ENCODE measurements at regions not wholly inside any gene's neighbourhood (a gene's known extent, or its start where the extent isn't known, plus 50 kb on each side); places are given as distances from the start of the nearest gene placed in this dataset.
"Not testable (repeated sequence)": the region's sequence is repeated elsewhere in the genome, so short reads cannot be mapped to it uniquely, and the experiment has no call there.

- no peak for DNase-seq
Observed at GRCh38 chr9:113665756-113666155, 202.2 kb downstream of the RGS3 start.

GRCh38 chr9:113668061-113668460 is 204.5 kb downstream of the RGS3 start:
- DNase-seq, result no peak

- no peak for DNase-seq
Observed at GRCh38 chr9:113669522-113670115, 206.1 kb downstream of the RGS3 start.

- DNase-seq, result no peak
Observed at GRCh38 chr9:113673726-113674125, 202.4 kb upstream of the ZNF618 start.

DNA sequence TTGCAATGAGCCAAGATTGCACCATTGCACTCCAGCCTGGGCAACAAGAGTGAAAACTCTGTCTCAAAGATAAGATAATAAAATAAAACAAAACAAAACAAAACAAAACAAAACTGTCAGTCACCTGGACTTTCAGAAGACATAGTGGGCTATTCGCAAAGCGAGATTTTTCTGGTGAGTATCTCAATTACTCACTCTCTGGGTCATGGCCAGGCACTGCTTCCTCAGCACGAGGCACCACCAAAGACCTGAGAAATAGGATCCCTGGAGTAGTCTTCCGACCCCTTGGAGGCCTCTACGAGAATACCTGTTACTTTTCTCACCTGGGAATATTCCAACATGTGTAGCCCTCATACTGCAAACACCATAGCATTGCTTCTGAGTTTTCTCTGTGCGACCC is 201.7 kb upstream of the ZNF618 start:
- no peak for DNase-seq

DNA sequence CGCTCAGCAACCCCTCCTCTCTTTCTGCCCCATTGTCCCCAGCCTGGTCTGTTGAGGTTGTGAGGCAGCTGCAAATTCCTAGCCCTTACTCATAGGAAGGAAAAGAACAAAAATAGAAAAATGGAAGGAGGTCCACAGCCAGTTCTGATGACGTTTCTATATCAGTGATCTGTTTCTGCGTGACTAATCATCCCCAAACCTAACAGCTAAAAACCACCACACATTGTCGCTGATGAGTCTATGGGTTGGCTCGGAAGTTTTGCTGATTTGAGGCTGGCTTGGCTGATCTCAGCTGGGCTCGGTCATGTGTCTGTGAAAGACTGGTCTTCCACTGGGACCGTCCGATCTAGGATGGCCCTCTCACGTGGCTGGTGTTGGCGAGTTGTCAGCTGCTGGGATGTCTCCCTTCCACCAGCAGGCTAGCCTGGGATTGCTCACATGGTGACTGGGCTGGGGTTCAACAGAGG is 200.6 kb upstream of the ZNF618 start:
- DNase-seq, result no peak

GRCh38 chr9:113677057-113677456 is 199.1 kb upstream of the ZNF618 start:
- no peak for DNase-seq

DNA sequence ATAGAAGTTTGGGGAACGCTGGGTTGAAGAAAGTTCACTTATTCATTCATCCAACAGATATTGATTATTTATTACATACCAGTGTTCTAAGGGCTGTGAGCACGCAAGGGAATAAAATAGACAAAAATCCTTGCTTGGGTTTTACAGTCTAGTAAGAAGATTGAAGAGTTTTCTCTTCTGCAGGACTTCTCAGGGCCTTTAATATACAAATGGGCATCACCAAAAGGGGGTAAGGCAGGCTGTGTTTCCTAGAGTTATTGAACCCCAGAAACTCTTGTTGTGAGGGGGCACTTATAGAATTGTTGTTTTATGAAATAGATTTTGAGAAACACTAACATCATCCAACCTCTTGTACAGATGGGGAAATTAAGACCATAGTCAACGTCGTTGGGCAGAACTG is 198.5 kb upstream of the ZNF618 start:
- no peak for DNase-seq

DNA sequence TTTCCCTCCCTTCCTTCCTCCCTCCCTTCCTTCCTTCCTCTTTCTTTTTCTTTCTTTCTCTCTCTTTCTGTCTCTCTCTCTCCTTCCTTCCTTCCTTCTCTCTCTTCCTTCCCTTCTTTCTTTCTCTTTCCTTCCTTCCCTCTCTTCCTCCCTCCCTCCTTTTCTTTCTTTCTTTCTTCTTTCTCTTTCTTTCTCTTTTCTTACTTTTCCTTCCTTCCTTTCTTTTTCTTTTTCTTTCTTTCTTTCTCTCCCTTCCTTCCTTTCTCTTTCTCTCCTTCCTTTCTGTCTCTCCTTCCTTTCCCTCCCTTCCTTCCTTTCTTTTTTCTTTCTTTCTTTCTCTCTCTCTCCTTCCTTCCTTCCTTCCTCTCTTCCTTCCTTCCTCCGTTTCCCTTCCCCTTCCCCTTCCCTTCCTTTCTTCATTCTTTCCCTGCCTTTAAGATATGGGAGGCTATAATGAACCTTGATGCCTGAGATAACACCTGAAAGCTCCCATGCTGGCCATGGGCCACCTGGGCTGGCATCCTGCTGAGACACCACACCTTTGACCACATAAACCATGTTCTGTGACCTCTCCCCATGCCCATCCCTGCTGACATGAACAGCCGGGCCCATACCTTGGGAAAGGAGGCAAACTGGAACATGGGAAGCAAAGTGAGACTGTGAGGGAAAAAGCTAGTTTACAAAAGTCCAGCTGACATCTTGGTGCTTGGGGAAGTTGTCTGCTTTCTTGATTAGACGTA is 197.8 kb upstream of the ZNF618 start:
- DNase-seq, result no peak

- no peak for DNase-seq
Observed at GRCh38 chr9:113678859-113679256, 197.3 kb upstream of the ZNF618 start.

GRCh38 chr9:113682297-113682771 is 193.8 kb upstream of the ZNF618 start:
- peak; percentile 33 for DNase-seq

GRCh38 chr9:113685636-113686035 is 190.5 kb upstream of the ZNF618 start:
- not testable (repeated sequence) for DNase-seq

GRCh38 chr9:113687107-113687679 is 188.9 kb upstream of the ZNF618 start:
- no peak for DNase-seq

DNA sequence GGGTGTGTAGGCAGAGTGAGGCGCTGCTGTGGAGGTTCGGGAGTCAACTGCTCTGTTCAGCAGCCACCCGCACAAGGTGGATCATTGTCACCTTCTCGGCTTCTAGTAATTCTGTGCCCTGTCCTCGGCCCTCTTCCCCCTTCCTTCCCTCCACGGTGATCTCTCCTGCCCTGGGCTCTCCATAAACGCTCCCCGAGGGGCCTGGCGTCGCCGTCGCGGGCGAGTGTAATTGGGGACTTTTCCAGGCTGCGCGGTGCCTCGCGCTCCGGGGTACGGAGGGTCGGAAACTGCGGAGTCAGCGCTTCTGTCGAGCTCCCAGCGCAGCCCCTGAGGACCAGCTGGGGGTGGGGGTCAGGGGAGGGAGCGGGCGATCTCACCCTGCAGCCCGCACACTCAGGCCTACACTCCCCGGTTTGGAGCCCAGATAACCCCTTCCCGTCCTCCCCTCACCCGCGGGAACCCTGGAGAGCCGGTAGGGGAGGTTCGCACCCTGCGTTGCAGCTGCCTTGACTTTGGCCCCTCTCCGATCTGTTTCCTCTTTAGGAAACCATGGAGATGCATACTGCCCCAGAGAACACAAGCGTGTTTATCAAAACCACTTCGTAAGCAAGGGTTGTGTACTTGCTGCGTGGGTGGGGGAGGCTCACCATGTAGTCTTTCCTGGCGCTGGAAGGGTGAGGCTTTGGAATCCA is 188.3 kb upstream of the ZNF618 start:
- no peak for DNase-seq

GRCh38 chr9:113690055-113690740 is 185.9 kb upstream of the ZNF618 start:
- no peak for DNase-seq

GRCh38 chr9:113692256-113692655 is 183.9 kb upstream of the ZNF618 start:
- DNase-seq, result no peak

- no peak for DNase-seq
Observed at GRCh38 chr9:113694912-113695311, 181.2 kb upstream of the ZNF618 start.

- no peak for DNase-seq
Observed at GRCh38 chr9:113695440-113695851, 180.7 kb upstream of the ZNF618 start.

- no peak for DNase-seq
Observed at GRCh38 chr9:113695901-113696300, 180.2 kb upstream of the ZNF618 start.

- no peak for DNase-seq
Observed at GRCh38 chr9:113701774-113702755, 174.0 kb upstream of the ZNF618 start.

GRCh38 chr9:113705306-113705927 is 170.7 kb upstream of the ZNF618 start:
- DNase-seq, result no peak
